Peyer's patch (tissue), 4 donors: ENCODE measurements at regions not wholly inside any gene's neighbourhood (a gene's known extent, or its start where the extent isn't known, plus 50 kb on each side); places are given as distances from the start of the nearest gene placed in this dataset.

ENCODE experiments used
- CTCF ChIP-seq, 6 experiments: fragments of 450-650 bp in 4 of 6; fragments of 200-600 bp in 2 of 6; sonication (generic) in 1 of 6; IDR thresholded peaks; one replicate each; pipeline ENCODE4 v1.5.1; 2017 to 2019; ENCODE audit warnings: antibody characterized with exemption in 6 of 6, mild to moderate bottlenecking in 3 of 6, moderate library complexity in 1 of 6
- POLR2A ChIP-seq, 2 donors: fragments of 450-650 bp; IDR thresholded peaks; one replicate each; pipeline ENCODE4 v1.5.1; 2017; ENCODE audit warnings: antibody characterized with exemption in 2 of 2, mild to moderate bottlenecking in 2 of 2, moderate library complexity in 2 of 2

- no peak for TF ChIP-seq CTCF (IDR thresholded peaks at IDR 0.05)
- TF ChIP-seq POLR2A (IDR thresholded peaks at IDR 0.05), result no peak
Measured at GRCh38 chrX:65587616-65588526, 53.3 kb upstream of the LAS1L start.
